ENCODE measurements at regions not wholly inside any gene's neighbourhood (a gene's known extent, or its start where the extent isn't known, plus 50 kb on each side); places are given as distances from the start of the nearest gene placed in this dataset.
A peak's percentile ranks its signal among the peaks of the same experiment; 100 is the strongest.
"Not testable (repeated sequence)": the region's sequence is repeated elsewhere in the genome, so short reads cannot be mapped to it uniquely, and the experiment has no call there.

DNA sequence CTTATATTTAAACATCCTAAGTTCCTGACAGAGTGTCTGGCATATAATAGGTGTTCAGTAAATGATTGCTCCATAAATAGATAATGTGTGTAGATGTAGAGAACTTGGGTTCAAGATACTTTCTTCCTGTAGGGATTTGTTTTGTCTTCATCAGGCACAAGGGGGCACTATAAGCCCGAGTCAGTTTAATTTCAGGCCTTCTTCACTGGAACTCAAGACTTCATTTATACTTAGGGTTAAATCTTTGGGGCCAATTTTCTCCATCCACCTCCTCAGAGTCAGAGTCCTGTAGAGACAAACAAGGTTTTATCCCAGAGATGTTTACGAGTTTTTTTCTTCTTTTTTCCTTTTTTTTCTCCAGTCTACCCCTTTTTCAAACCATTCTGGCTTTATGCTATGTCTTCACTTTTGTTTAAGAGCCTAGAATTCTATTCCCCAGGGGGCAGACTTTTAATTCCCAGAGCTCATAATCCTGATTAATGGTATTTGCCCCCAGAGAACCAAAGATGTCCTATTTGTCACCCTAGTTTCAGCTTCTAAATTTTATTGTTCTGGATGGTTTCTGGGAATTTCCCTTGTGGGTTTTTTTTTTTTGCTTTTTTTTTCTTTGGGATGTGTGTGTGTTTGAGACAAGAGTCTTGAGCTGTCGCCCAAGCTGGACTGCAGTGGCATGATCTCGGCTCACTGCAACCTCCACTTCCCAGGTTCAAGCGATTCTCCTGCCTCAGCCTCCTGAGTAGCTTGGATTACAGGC lies 88.4 kb downstream of the HFE start:
- DNase-seq, result peak; percentile 68

- DNase-seq, result no peak
These were observed 92.4 kb downstream of the HFE start for GRCh38 chr6:26179675-26180074.

GRCh38 chr6:26180346-26180745 lies 93.1 kb downstream of the HFE start:
- DNase-seq, result no peak

GRCh38 chr6:26183237-26183580 lies 96.0 kb downstream of the HFE start:
- DNase-seq, result peak; percentile 71

DNA sequence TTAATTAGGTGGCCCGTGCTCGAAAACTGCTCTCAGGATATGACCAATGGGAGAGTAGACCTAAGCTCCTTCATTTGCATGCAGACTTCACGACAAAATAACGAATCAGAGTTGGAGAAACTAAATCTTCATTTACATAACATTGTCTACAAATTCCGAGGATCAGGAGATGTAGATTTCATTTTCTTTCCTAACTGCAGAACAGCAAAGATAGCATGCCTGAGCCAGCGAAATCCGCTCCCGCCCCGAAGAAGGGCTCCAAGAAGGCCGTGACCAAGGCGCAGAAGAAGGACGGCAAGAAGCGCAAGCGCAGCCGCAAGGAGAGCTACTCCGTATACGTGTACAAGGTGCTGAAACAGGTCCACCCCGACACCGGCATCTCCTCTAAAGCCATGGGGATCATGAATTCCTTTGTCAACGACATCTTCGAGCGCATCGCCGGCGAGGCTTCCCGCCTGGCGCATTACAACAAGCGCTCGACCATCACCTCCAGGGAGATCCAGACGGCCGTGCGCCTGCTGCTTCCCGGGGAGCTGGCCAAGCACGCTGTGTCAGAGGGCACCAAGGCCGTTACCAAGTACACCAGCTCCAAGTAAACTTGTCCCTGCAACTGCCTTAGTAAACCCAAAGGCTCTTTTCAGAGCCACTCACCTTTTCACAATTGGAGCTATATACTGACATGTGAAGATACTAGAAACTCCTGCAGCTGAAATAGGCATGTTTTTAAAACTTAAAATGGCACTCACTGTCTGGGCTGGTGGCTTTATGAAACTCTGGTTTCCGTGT lies 96.5 kb downstream of the HFE start:
- DNase-seq, result peak; percentile 84

- peak; percentile 53 for DNase-seq
These were observed 97.2 kb downstream of the HFE start for GRCh38 chr6:26184367-26184891.

GRCh38 chr6:26185004-26185403 lies 97.8 kb downstream of the HFE start:
- DNase-seq, result no peak

GRCh38 chr6:26185802-26186201 lies 98.6 kb downstream of the HFE start:
- no peak for DNase-seq

- no peak for DNase-seq
These were observed 99.4 kb downstream of the HFE start for GRCh38 chr6:26186652-26187051.

DNA sequence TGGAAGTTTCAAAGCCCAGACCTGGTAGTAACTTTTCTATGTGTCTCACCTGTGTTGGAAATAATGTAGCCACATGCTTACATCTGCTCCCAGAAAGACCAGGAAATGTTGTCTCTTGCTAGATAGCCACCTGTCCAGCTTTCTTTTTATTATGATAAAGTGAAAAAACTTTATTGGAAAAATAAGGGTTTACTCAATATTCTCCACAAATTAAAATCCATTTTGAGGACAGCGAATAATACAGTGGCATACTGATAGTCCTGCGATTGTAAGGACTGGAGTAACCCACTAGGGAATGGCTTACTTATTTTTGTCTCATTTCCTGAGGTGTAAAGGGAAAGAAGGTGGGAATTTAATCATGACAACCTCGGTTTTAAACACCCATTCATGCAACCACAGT lies 100.1 kb downstream of the HFE start:
- no peak for DNase-seq

- DNase-seq, result peak; percentile 79
These were observed 100.9 kb downstream of the HFE start for GRCh38 chr6:26187981-26188635.

- not testable (repeated sequence) for DNase-seq
These were observed 104.3 kb downstream of the HFE start for GRCh38 chr6:26191512-26191911.

GRCh38 chr6:26193467-26194328 lies 106.5 kb downstream of the HFE start:
- DNase-seq, result no peak

DNA sequence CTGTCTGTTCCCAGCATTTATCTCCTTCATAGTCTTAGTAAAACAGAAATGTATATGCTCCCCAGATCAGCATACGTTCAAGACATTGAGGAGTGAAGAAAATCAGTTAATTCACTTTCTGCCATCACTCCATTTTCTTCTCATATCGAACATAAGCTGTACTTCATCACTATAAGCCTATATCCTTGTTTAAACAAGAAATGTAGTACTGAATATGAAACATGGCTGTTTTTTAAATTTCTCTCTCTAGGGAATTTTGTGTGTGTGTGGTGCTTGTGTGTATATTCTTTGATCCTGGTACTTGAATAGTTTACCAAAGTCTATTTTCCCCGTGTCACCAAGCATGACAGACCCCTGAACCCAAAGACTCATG lies 107.1 kb downstream of the HFE start:
- DNase-seq, result no peak

GRCh38 chr6:26194816-26195375 lies 107.7 kb downstream of the HFE start:
- DNase-seq, result no peak

DNA sequence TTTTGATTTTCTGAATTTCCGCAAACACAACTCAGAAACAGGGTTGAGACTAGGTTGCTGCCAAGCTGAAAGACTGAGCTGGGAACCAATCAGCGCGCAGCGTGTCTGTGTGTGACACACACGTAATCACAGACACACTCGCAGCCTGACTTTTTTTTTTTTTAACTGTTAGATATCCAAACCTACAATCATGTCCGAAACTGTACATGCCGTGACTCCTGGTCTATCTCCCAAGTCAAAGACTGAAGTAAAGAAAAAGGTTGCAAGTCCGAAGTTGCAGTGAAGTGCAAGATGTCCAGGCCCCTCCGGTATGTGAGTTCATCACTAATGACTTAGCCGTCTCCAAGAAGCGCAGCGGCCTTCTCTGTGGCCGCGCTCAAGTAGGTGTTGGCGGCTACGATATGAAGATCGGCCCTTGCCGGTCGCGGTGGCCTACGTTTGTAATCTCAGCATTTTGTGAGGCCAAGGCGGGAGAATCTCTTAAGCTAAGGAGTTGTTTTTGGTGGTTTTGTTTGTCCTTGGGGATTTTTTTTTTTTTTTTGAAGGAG lies 108.2 kb downstream of the HFE start:
- DNase-seq, result peak; percentile 94

DNA sequence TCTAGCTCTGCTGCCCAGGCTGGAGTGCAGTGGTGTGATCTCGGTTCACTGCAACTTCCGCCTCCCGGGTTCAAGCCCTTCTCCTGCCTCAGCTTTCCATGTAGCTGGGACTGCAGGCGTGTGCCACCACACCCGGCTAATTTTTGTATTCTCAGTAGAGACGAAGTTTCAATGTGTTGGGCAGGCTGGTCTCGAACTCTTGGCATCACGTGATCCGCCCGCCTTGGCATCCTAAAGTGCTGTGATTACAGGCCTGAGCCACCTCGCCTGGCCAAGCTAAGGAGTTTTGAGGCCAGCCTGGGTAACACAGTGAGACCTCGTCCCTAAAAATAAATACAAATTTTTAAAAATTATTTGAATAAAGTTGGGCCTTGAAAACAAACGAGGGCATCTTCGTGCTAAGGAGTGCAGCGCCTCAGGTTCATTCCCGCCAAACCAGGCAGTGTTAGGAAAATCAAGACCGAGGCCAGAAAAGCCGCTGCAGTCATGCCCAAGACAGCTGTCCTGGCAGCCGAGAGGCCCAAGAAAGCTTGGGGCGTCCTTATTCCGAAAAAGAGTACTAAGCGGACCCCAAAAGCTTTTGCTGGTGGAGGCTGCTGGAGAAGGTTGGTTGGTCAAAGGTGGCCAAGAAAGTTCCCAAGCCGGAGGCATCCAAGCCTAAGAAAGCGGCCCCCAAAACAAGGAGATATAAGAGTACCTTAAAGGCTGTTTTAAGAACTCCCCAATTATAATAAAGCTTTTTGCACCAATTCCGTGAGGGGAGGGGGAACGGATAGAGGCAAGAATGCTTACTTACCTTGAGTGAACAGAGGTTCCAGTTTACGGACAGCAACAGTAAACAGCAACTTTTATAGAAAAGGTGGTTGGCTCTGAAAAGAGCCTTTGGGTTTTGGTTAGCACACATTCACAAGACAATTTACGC lies 109.0 kb downstream of the HFE start:
- DNase-seq, result peak; percentile 74

DNA sequence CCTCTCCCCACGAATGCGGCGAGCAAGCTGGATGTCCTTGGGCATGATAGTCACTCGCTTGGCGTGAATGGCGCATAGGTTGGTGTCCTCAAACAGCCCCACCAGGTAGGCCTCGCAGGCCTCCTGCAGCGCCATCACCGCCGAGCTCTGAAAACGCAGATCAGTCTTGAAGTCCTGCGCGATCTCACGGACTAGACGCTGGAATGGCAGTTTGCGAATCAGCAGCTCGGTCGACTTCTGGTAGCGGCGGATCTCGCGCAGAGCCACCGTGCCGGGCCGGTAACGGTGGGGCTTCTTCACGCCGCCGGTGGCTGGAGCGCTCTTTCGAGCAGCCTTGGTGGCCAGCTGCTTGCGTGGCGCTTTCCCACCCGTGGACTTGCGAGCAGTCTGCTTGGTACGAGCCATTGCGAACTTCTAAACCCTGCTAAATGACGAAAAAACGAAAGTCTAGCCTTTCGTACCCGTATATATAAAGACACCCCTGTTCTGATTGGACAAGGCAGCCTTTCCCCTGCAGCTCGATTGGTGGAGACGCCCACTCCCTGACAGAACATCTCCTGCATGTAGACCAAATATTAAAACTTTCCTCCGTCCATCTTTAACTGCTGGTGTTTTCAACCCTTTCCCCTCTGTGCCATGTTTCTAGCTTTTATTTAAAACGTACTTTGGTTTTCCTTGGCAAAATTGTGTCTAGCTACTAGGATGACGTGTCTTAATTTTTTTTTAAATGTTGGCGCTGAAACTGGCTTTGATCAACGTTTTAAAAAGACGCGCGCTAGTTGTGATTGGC lies 109.8 kb downstream of the HFE start:
- peak; percentile 90 for DNase-seq

DNA sequence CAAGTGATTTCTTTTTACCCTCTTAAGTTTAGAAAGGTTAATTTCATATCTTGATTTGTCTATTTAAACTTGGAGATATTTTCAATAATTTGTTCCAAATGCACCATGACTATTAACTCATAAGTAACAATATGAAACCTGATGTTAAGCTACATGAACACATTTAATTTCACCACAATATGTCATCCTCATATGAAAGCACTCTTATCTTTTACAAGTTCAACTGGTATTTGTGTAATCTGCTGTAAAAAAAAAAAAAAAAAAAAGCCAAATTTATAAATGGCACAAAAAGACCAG lies 110.4 kb downstream of the HFE start:
- DNase-seq, result no peak
